ENCODE measurements at regions not wholly inside any gene's neighbourhood (a gene's known extent, or its start where the extent isn't known, plus 50 kb on each side); places are given as distances from the start of the nearest gene placed in this dataset.

DNA sequence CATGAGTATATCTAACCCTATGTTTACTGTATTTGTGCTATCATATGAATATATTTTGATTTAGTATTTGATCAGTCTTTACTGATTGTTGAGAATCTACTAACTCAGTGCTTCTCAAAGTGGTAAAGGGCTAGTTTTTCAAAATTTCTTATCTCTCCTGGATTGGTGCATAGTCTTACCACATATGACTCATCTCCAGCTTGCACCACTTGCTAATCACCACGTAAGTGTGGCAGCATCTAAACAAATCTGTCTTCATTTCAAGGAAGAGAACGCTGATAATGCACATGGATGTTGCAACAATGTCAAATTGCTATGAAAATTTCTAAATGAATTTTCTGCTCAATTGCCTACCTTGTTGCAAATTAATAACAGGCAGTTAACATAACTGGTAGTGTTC is 299.5 kb downstream of the PAX1 start:
- Mint-ChIP-seq H3K4me1 (ENCODE audit: low read depth, unreplicated experiment) (peaks cover 12% of the 10 kb centered on the region), H3K36me3 (ENCODE audit: low read depth, unreplicated experiment) (no peaks in the 10 kb centered on the region), H3K9me3 (ENCODE audit: unreplicated experiment) (peaks cover 2% of the 10 kb centered on the region), H3K27me3 (ENCODE audit: low read depth, unreplicated experiment) (no peaks in the 10 kb centered on the region), H3K27ac (ENCODE audit: unreplicated experiment) (no peak overlapping the region), H3K4me3 (ENCODE audit: unreplicated experiment) (no peak overlapping the region)
- Histone ChIP-seq H3K27ac (ENCODE audit: low read depth, low read length) (no peak overlapping the region), H2AFZ (ENCODE audit: low read depth, low read length) (no peak overlapping the region), H3K79me2 (ENCODE audit: insufficient read depth, low read length) (no peaks in the 10 kb centered on the region), H4K20me1 (ENCODE audit: insufficient read depth, low read length) (no peaks in the 10 kb centered on the region), H3K36me3 (ENCODE audit: insufficient read depth, low read length) (no peaks in the 10 kb centered on the region), H3K4me1 (ENCODE audit: insufficient read depth, low read length) (no peaks in the 10 kb centered on the region), H3K27me3 (ENCODE audit: insufficient read depth, low read length) (no peaks in the 10 kb centered on the region), H3K4me3 (ENCODE audit: insufficient read depth, low read depth, low read length) (no peak overlapping the region), H3K4me2 (ENCODE audit: low read length) (no peak overlapping the region), H3K9me3 (ENCODE audit: insufficient read depth, low read depth, low read length) (peaks cover 4% of the 10 kb centered on the region), H3K9ac (ENCODE audit: low read length) (no peak overlapping the region)
- TF ChIP-seq EZH2 (IDR thresholded peaks at IDR 0.05; ENCODE audit: insufficient read depth, low read length) = no peak
- TF ChIP-seq, protein P1, sequence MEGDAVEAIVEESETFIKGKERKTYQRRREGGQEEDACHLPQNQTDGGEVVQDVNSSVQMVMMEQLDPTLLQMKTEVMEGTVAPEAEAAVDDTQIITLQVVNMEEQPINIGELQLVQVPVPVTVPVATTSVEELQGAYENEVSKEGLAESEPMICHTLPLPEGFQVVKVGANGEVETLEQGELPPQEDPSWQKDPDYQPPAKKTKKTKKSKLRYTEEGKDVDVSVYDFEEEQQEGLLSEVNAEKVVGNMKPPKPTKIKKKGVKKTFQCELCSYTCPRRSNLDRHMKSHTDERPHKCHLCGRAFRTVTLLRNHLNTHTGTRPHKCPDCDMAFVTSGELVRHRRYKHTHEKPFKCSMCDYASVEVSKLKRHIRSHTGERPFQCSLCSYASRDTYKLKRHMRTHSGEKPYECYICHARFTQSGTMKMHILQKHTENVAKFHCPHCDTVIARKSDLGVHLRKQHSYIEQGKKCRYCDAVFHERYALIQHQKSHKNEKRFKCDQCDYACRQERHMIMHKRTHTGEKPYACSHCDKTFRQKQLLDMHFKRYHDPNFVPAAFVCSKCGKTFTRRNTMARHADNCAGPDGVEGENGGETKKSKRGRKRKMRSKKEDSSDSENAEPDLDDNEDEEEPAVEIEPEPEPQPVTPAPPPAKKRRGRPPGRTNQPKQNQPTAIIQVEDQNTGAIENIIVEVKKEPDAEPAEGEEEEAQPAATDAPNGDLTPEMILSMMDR (IDR thresholded peaks at IDR 0.05; ENCODE audit: insufficient read depth, low read depth, low read length) = no peak
- no peak for FAIRE-seq
- no peak for DNase-seq (ENCODE audit: low read depth)

DNA sequence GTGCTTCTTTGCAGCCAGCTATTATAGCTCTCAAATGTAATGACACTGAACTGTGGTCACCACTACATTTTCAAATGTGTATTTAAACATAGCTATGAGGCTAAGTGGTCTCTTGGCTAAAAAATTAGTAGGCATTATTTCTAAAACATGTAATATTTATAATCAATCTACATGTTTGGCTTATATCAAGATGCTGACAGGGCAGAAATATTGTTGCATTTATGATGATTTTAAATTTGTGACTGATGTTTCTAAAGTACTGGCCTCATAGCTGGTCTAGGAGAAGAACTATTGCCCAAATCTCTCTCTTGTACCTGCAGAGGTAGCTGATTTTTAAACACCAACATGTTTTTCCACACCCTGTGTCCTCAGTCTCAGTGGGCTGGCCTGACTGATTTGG is 298.2 kb downstream of the PAX1 start:
- Histone ChIP-seq H4K20me1 (ENCODE audit: insufficient read depth, low read length) (no peaks in the 10 kb centered on the region), H3K4me2 (ENCODE audit: low read length) (no peak overlapping the region), H3K27ac (ENCODE audit: low read depth, low read length) (no peak overlapping the region), H3K4me3 (ENCODE audit: insufficient read depth, low read depth, low read length) (no peak overlapping the region), H3K9me3 (ENCODE audit: insufficient read depth, low read depth, low read length) (peaks cover 4% of the 10 kb centered on the region), H3K36me3 (ENCODE audit: insufficient read depth, low read length) (no peaks in the 10 kb centered on the region), H3K27me3 (ENCODE audit: insufficient read depth, low read length) (no peaks in the 10 kb centered on the region), H3K4me1 (ENCODE audit: insufficient read depth, low read length) (no peaks in the 10 kb centered on the region), H2AFZ (ENCODE audit: low read depth, low read length) (no peak overlapping the region), H3K79me2 (ENCODE audit: insufficient read depth, low read length) (no peaks in the 10 kb centered on the region), H3K9ac (ENCODE audit: low read length) (no peak overlapping the region)
- Mint-ChIP-seq H3K9me3 (ENCODE audit: unreplicated experiment) (peaks cover 2% of the 10 kb centered on the region), H3K36me3 (ENCODE audit: low read depth, unreplicated experiment) (no peaks in the 10 kb centered on the region), H3K27ac (ENCODE audit: unreplicated experiment) (no peak overlapping the region), H3K27me3 (ENCODE audit: low read depth, unreplicated experiment) (no peaks in the 10 kb centered on the region), H3K4me3 (ENCODE audit: unreplicated experiment) (no peak overlapping the region), H3K4me1 (ENCODE audit: low read depth, unreplicated experiment) (peaks cover 19% of the 10 kb centered on the region)
- DNase-seq (ENCODE audit: low read depth) (no peak), FAIRE-seq (no peak)
- TF ChIP-seq, protein P1 (IDR thresholded peaks at IDR 0.05; ENCODE audit: insufficient read depth, low read depth, low read length) = no peak
- no peak for TF ChIP-seq EZH2 (IDR thresholded peaks at IDR 0.05; ENCODE audit: insufficient read depth, low read length)

DNA sequence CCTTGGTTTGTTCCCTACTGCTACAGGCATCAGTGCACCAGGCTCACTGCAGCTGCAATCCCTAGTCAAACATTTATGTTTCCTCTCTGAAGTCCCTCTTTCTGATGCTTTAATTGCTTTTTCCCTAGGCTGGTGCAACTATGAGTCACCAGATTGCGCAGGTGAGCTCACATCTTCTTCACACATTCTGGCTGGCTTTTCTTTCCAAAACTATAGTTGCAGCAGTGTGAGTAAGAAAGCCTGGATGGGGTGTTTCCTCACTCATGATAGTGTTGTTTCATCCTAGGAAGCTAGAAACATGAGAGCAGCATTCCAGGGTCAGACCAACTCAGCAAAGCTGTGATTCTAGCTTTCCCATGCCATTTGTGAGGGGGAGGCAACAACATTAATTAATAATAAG is 296.4 kb downstream of the PAX1 start:
- peaks cover 19% of the 10 kb centered on the region for H3K4me1 Mint-ChIP-seq (ENCODE audit: low read depth, unreplicated experiment)
- no peaks in the 10 kb centered on the region for H3K9me3 Mint-ChIP-seq (ENCODE audit: unreplicated experiment)
- Histone ChIP-seq H3K36me3 (ENCODE audit: insufficient read depth, low read length) (no peaks in the 10 kb centered on the region), H3K9me3 (ENCODE audit: insufficient read depth, low read depth, low read length) (no peaks in the 10 kb centered on the region), H2AFZ (ENCODE audit: low read depth, low read length) (no peak overlapping the region), H3K79me2 (ENCODE audit: insufficient read depth, low read length) (no peaks in the 10 kb centered on the region), H3K27ac (ENCODE audit: low read depth, low read length) (no peak overlapping the region), H4K20me1 (ENCODE audit: insufficient read depth, low read length) (no peaks in the 10 kb centered on the region), H3K9ac (ENCODE audit: low read length) (no peak overlapping the region), H3K4me3 (ENCODE audit: insufficient read depth, low read depth, low read length) (no peak overlapping the region), H3K4me1 (ENCODE audit: insufficient read depth, low read length) (no peaks in the 10 kb centered on the region), H3K4me2 (ENCODE audit: low read length) (no peak overlapping the region), H3K27me3 (ENCODE audit: insufficient read depth, low read length) (no peaks in the 10 kb centered on the region)
- no peaks in the 10 kb centered on the region for H3K27me3 Mint-ChIP-seq (ENCODE audit: low read depth, unreplicated experiment)
- no peak overlapping the region for H3K4me3 Mint-ChIP-seq (ENCODE audit: unreplicated experiment)
- TF ChIP-seq, protein P1 (IDR thresholded peaks at IDR 0.05; ENCODE audit: insufficient read depth, low read depth, low read length) = no peak
- TF ChIP-seq EZH2 (IDR thresholded peaks at IDR 0.05; ENCODE audit: insufficient read depth, low read length) = no peak
- H3K27ac Mint-ChIP-seq (ENCODE audit: unreplicated experiment) = no peak overlapping the region
- no peak for DNase-seq (ENCODE audit: low read depth)
- no peaks in the 10 kb centered on the region for H3K36me3 Mint-ChIP-seq (ENCODE audit: low read depth, unreplicated experiment)
- FAIRE-seq = no peak

All from astrocyte (in vitro differentiated cells and primary cell).